K562 (cell line): ENCODE measurements at regions not wholly inside any gene's neighbourhood (a gene's known extent, or its start where the extent isn't known, plus 50 kb on each side); places are given as distances from the start of the nearest gene placed in this dataset.

ENCODE experiments used
- CBX8 ChIP-seq: fragments of 200-600 bp; sonication (generic); IDR thresholded peaks from 2 replicates; pipeline ENCODE4 v1.6.1; 2012; ENCODE audit warnings: borderline replicate concordance, mixed run types, low read depth, mild to moderate bottlenecking, moderate library complexity, mixed read lengths, low read length, control low read depth, inconsistent platforms; ENCODE audit not compliant: poor library complexity, severe bottlenecking; ENCODE audit errors: extremely low read depth
- CTCF ChIP-seq, 3 experiments: IDR thresholded peaks in 2 of 3; conservative IDR thresholded peaks in 1 of 3; 2 replicates each; pipeline ENCODE4 v1.5.1; 2011 to 2012; ENCODE audit warnings: low read length in 3 of 3, mild to moderate bottlenecking in 3 of 3, control low read depth in 2 of 3, improper control_type of control experiment in 1 of 3, inconsistent platforms in 1 of 3, low read depth in 1 of 3, mixed read lengths in 1 of 3, moderate library complexity in 1 of 3; ENCODE audit not compliant: insufficient read depth in 2 of 3
- CXXC5 ChIP-seq: fragments of 250-450 bp; sonication (Bioruptor Pico); IDR thresholded peaks from 2 replicates; pipeline ENCODE4 v1.8.0; 2022; ENCODE audit warnings: inconsistent platforms, mild to moderate bottlenecking, moderate library complexity
- EP300 ChIP-seq: IDR thresholded peaks from 2 replicates; pipeline ENCODE4 v1.6.1; 2012; ENCODE audit warnings: low read length, improper control_type of control experiment
- FOXA3 ChIP-seq, 2 experiments: fragments of 450-650 bp in 1 of 2; sonication (generic) in 1 of 2; formaldehyde crosslinking; IDR thresholded peaks in 1 of 2; conservative IDR thresholded peaks in 1 of 2; 2 replicates each; pipeline versions ENCODE4 v1.4.0 to v1.8.0; 2020 to 2022; ENCODE audit warnings: mild to moderate bottlenecking in 2 of 2, missing genetic modification reagents in 1 of 2
- HDAC1 ChIP-seq, 2 experiments: fragments of 450-650 bp; IDR thresholded peaks; 2 replicates each; pipeline ENCODE4 v1.6.1; 2016 to 2017; ENCODE audit warnings: inconsistent platforms in 1 of 2, mild to moderate bottlenecking in 1 of 2, moderate library complexity in 1 of 2
- HDAC2 ChIP-seq: fragments of 450-650 bp; IDR thresholded peaks from 2 replicates; pipeline ENCODE4 v1.6.1; 2016; ENCODE audit warnings: mild to moderate bottlenecking
- HDAC8 ChIP-seq: fragments of 450-650 bp; IDR thresholded peaks from 2 replicates; pipeline ENCODE4 v1.6.1; 2016; ENCODE audit warnings: mild to moderate bottlenecking, missing genetic modification characterization, moderate library complexity, missing compliant biosample characterization
- IFI16 ChIP-seq: fragments of 250-450 bp; sonication (Bioruptor Pico); IDR thresholded peaks from 2 replicates; pipeline ENCODE4 v2.1.2; 2022; ENCODE audit warnings: mild to moderate bottlenecking, inconsistent platforms
- KLF13 ChIP-seq: fragments of 450-650 bp; IDR thresholded peaks from 2 replicates; pipeline ENCODE4 v1.6.1; 2016; ENCODE audit warnings: missing genetic modification characterization, low read depth, mild to moderate bottlenecking, missing compliant biosample characterization, moderate library complexity, borderline replicate concordance
- MAFK ChIP-seq: IDR thresholded peaks from 2 replicates; pipeline ENCODE4 v1.6.1; 2011; ENCODE audit warnings: low read length, improper control_type of control experiment
- POLR2AphosphoS5 ChIP-seq: IDR thresholded peaks from 2 replicates; pipeline ENCODE4 v1.6.1; 2011; ENCODE audit warnings: mild to moderate bottlenecking, low read depth, low read length, moderate library complexity; ENCODE audit not compliant: control insufficient read depth, insufficient read depth
- POLR2H ChIP-seq: IDR thresholded peaks from 2 replicates; pipeline ENCODE4 v1.6.1; 2016; ENCODE audit warnings: missing genetic modification characterization, low read depth, mild to moderate bottlenecking, control low read depth, missing compliant biosample characterization, moderate library complexity
- PTBP1 ChIP-seq: fragments of 200-400 bp; formaldehyde crosslinking; IDR thresholded peaks from 2 replicates; pipeline ENCODE4 v1.6.1; 2017; ENCODE audit warnings: low read depth, low read length
- RBBP5 ChIP-seq: fragments of 200-600 bp; sonication (generic); IDR thresholded peaks from 2 replicates; pipeline ENCODE4 v1.6.1; 2012; ENCODE audit warnings: borderline replicate concordance, mild to moderate bottlenecking, low read length, control low read depth, inconsistent platforms; ENCODE audit not compliant: insufficient read depth, poor library complexity, severe bottlenecking
- RBM14 ChIP-seq: fragments of 200-400 bp; formaldehyde crosslinking; IDR thresholded peaks from 2 replicates; pipeline ENCODE4 v1.6.1; 2018; ENCODE audit warnings: low read depth, mild to moderate bottlenecking, low read length, moderate library complexity, borderline replicate concordance; ENCODE audit not compliant: insufficient read depth
- RBM22 ChIP-seq: fragments of 200-400 bp; formaldehyde crosslinking; IDR thresholded peaks from 2 replicates; pipeline ENCODE4 v1.6.1; 2018; ENCODE audit warnings: low read length, low read depth; ENCODE audit not compliant: poor library complexity, severe bottlenecking
- RFX1 ChIP-seq: fragments of 450-650 bp; IDR thresholded peaks from 2 replicates; pipeline ENCODE4 v1.6.1; 2016; ENCODE audit warnings: mild to moderate bottlenecking, moderate library complexity
- SNAPC5 ChIP-seq: fragments of 250-450 bp; sonication (Bioruptor Pico); IDR thresholded peaks from 2 replicates; pipeline ENCODE4 v1.8.0; 2021; ENCODE audit warnings: moderate library complexity, mild to moderate bottlenecking, inconsistent platforms
- TCF7 ChIP-seq: sonication (generic); IDR thresholded peaks from 2 replicates; pipeline ENCODE4 v1.6.1; 2016; ENCODE audit warnings: antibody characterized with exemption, borderline replicate concordance
- TFAP4 ChIP-seq: sonication (generic); formaldehyde crosslinking; IDR thresholded peaks from 2 replicates; pipeline ENCODE4 v1.8.0; 2022; ENCODE audit warnings: missing genetic modification reagents, mild to moderate bottlenecking, moderate library complexity, borderline replicate concordance
- USF2 ChIP-seq: sonication (generic); formaldehyde crosslinking; IDR thresholded peaks from 2 replicates; pipeline ENCODE4 v1.5.0; 2020; ENCODE audit warnings: missing genetic modification reagents
- XRCC5 ChIP-seq: fragments of 200-400 bp; formaldehyde crosslinking; IDR thresholded peaks from 2 replicates; pipeline ENCODE4 v1.6.1; 2017; ENCODE audit warnings: low read depth, mild to moderate bottlenecking, low read length
- ZFPM2 ChIP-seq: fragments of 250-450 bp; sonication (Bioruptor Pico); IDR thresholded peaks from 2 replicates; pipeline ENCODE4 v1.5.1; 2022; ENCODE audit warnings: mild to moderate bottlenecking
- ZNF184 ChIP-seq: sonication (generic); formaldehyde crosslinking; IDR thresholded peaks from 2 replicates; pipeline ENCODE4 v1.5.0; 2020; ENCODE audit warnings: missing genetic modification reagents

- TF ChIP-seq XRCC5 = no peak
- TF ChIP-seq CTCF (IDR thresholded peaks at IDR 0.05 in 2 of 3, conservative IDR thresholded peaks at IDR 0.05 in 1 of 3; ENCODE audit: insufficient read depth in 2 of 3, low read depth in 1 of 3, low read length in 3 of 3) = no peak
- TF ChIP-seq TFAP4 (CRISPR knock-in tag) = no peak
- no peak for TF ChIP-seq RBBP5
- no peak for TF ChIP-seq HDAC2
- no peak for TF ChIP-seq USF2
- TF ChIP-seq ZNF184 (CRISPR knock-in tag) = no peak
- TF ChIP-seq MAFK = no peak
- TF ChIP-seq HDAC8 (tag) = no peak
- TF ChIP-seq HDAC1 (IDR thresholded peaks at IDR 0.05) = no peak
- TF ChIP-seq CBX8 = no peak
- no peak for TF ChIP-seq TCF7
- TF ChIP-seq POLR2AphosphoS5 = peak; percentile 22; the same call in 1 of the 2 replicates
- peak; percentile 70 for TF ChIP-seq POLR2H (tag)
- TF ChIP-seq KLF13 (tag) = no peak
- no peak for TF ChIP-seq IFI16 (CRISPR knock-in tag)
- TF ChIP-seq CXXC5 (CRISPR knock-in tag) = no peak
- no peak for TF ChIP-seq RBM22
- no peak for TF ChIP-seq RFX1
- TF ChIP-seq RBM14 = no peak
- TF ChIP-seq SNAPC5 (CRISPR knock-in tag) = no peak
- no peak for TF ChIP-seq FOXA3 (CRISPR knock-in tag; conservative IDR thresholded peaks at IDR 0.05 in 1 of 2, IDR thresholded peaks at IDR 0.05 in 1 of 2)
- no peak for TF ChIP-seq ZFPM2
- TF ChIP-seq PTBP1 = no peak
- no peak for TF ChIP-seq EP300
These were observed 107.7 kb downstream of the HFE start (continued) for GRCh38 chr6:26194816-26195375.
